ENCODE measurements at regions not wholly inside any gene's neighbourhood (a gene's known extent, or its start where the extent isn't known, plus 50 kb on each side); places are given as distances from the start of the nearest gene placed in this dataset.

DNA sequence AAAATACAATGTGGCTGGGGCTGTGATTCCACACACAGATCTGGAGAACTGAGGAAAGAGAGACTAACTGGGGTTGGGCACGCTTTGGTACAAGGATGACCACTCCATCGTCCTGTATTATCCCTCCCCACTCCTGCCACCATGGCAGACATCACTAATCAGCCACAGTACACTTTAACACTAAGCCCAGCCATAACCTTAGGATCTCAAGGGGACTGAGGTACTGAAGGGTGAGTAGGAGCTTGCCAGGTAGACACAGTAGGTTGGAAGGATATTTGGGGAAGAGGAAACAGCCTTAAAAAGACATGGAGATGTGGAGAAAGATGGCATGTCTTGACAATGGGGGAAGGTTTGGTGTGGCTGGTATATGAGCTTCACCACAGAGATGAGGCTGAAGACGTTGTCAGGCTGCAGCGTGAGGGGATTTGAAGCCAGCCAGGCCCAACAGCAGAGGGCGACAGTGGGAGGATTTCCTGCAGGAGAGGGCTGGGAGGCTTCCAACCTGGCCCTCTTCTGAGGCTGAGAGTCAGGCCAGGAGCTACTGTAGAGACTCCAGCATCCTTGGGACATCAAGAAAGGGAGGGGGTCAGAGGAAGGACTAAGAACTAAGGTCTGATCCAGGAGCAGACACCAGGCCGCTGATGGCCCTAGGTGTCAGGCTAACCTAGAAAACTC lies 58.6 kb upstream of the COL13A1 start:
- CTCF ChIA-PET, result interaction anchor here (1.2 kb wide), 1 partner anchor 172 kb away, joined by 10 read pairs; no protein-coding TSS in a partner anchor
- peak; percentile 54 for DNase-seq (ENCODE audit: low spot score)
- no TSS peak for BruUV-seq (replicated peaks)
- no peaks in the 10 kb centered on the region for H3K9me3 ChIP-seq (ENCODE audit: low read depth, low read length, poor library complexity, severe bottlenecking)
- H3K27me3 ChIP-seq (replicated peaks; ENCODE audit: insufficient read depth, low read depth, low read length, poor library complexity), result no peaks in the 10 kb centered on the region
- intact Hi-C loops (cut with micrococcal nuclease; ENCODE audit: unreplicated experiment), result loop anchor here (1.0 to 2.0 kb wide), 2 partner anchors 58 to 171 kb away; partner anchors contain the start of gene COL13A1
- H3K27ac ChIP-seq (ENCODE audit: low read depth, low read length, poor library complexity, severe bottlenecking), result no peak overlapping the region
- no peak overlapping the region for H3K4me3 ChIP-seq (ENCODE audit: low read depth, low read length, poor library complexity, severe bottlenecking)
- POLR2A ChIA-PET (ENCODE audit: low non-redundant PET), result no interaction called here
- H3K4me1 ChIP-seq (ENCODE audit: insufficient read depth, low read length, poor library complexity, severe bottlenecking), result no peaks in the 10 kb centered on the region
- TF ChIP-seq EZH2 (IDR thresholded peaks at IDR 0.05; ENCODE audit: borderline replicate concordance, low read depth, low read length, poor library complexity, severe bottlenecking), result no peak
- TF ChIP-seq, protein P1, sequence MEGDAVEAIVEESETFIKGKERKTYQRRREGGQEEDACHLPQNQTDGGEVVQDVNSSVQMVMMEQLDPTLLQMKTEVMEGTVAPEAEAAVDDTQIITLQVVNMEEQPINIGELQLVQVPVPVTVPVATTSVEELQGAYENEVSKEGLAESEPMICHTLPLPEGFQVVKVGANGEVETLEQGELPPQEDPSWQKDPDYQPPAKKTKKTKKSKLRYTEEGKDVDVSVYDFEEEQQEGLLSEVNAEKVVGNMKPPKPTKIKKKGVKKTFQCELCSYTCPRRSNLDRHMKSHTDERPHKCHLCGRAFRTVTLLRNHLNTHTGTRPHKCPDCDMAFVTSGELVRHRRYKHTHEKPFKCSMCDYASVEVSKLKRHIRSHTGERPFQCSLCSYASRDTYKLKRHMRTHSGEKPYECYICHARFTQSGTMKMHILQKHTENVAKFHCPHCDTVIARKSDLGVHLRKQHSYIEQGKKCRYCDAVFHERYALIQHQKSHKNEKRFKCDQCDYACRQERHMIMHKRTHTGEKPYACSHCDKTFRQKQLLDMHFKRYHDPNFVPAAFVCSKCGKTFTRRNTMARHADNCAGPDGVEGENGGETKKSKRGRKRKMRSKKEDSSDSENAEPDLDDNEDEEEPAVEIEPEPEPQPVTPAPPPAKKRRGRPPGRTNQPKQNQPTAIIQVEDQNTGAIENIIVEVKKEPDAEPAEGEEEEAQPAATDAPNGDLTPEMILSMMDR (conservative IDR thresholded peaks at IDR 0.05; ENCODE audit: low read depth, low read length), result peak; percentile 80
- H3K36me3 ChIP-seq (ENCODE audit: insufficient read depth, low read length, poor library complexity, severe bottlenecking), result no peaks in the 10 kb centered on the region

DNA sequence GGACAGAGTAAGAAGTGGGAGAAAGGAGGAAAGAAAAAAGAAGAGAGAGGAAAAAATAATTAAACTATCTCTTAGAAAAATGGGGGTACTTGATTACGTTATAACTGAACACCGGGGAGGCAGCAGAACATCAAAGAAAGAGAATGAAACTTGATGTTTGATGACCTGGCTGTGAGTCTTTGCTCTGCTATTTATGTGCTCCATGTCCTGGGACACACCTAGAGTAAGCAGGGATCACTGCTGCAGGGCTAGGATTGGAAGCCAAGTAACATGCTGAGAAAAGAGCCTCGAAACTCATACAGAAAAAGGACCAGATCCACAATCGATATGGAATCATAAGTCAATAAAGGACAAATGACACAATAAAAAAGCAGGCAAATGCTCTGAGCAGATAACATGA lies 56.7 kb upstream of the COL13A1 start:
- Histone ChIP-seq H3K36me3 (ENCODE audit: insufficient read depth, low read length, poor library complexity, severe bottlenecking) (no peaks in the 10 kb centered on the region), H3K4me3 (ENCODE audit: low read depth, low read length, poor library complexity, severe bottlenecking) (no peak overlapping the region), H3K27me3 (replicated peaks; ENCODE audit: insufficient read depth, low read depth, low read length, poor library complexity) (no peaks in the 10 kb centered on the region), H3K4me1 (ENCODE audit: insufficient read depth, low read length, poor library complexity, severe bottlenecking) (no peaks in the 10 kb centered on the region), H3K27ac (ENCODE audit: low read depth, low read length, poor library complexity, severe bottlenecking) (no peak overlapping the region), H3K9me3 (ENCODE audit: low read depth, low read length, poor library complexity, severe bottlenecking) (no peaks in the 10 kb centered on the region)
- BruUV-seq (replicated peaks), result no TSS peak
- DNase-seq (ENCODE audit: low spot score), result no peak
- ChIA-PET POLR2A (ENCODE audit: low non-redundant PET) (no interaction called here), CTCF (no interaction called here)
- TF ChIP-seq, protein P1 (conservative IDR thresholded peaks at IDR 0.05; ENCODE audit: low read depth, low read length), result no peak
- TF ChIP-seq EZH2 (IDR thresholded peaks at IDR 0.05; ENCODE audit: borderline replicate concordance, low read depth, low read length, poor library complexity, severe bottlenecking), result no peak
- intact Hi-C loops (cut with micrococcal nuclease; ENCODE audit: unreplicated experiment), result no loop called here

DNA sequence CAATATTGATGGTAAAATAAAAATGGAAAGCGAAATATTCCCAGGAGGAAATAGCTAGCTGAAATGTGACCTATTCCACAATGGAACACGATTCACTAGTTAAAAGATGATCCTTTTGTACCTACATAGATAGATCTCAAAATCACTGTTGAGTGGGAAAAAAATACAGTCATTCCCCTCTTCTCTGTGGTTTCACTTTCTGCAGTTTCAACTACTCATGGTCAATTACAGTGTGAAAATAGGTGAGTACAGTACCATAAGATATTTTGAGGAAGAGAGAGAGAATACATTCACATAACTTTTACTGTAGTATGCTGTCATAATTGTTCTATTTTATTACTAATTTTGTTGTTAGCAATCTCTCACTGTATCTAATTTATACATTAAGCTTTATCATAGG lies 56.0 kb upstream of the COL13A1 start:
- ChIA-PET CTCF (no interaction called here), POLR2A (ENCODE audit: low non-redundant PET) (no interaction called here)
- TF ChIP-seq, protein P1 (conservative IDR thresholded peaks at IDR 0.05; ENCODE audit: low read depth, low read length), result no peak
- TF ChIP-seq EZH2 (IDR thresholded peaks at IDR 0.05; ENCODE audit: borderline replicate concordance, low read depth, low read length, poor library complexity, severe bottlenecking), result no peak
- no TSS peak for BruUV-seq (replicated peaks)
- H3K27ac ChIP-seq (ENCODE audit: low read depth, low read length, poor library complexity, severe bottlenecking), result no peak overlapping the region
- intact Hi-C loops (cut with micrococcal nuclease; ENCODE audit: unreplicated experiment), result no loop called here
- H3K27me3 ChIP-seq (replicated peaks; ENCODE audit: insufficient read depth, low read depth, low read length, poor library complexity), result no peaks in the 10 kb centered on the region
- no peaks in the 10 kb centered on the region for H3K36me3 ChIP-seq (ENCODE audit: insufficient read depth, low read length, poor library complexity, severe bottlenecking)
- H3K4me1 ChIP-seq (ENCODE audit: insufficient read depth, low read length, poor library complexity, severe bottlenecking), result no peaks in the 10 kb centered on the region
- H3K4me3 ChIP-seq (ENCODE audit: low read depth, low read length, poor library complexity, severe bottlenecking), result no peak overlapping the region
- DNase-seq (ENCODE audit: low spot score), result no peak
- no peaks in the 10 kb centered on the region for H3K9me3 ChIP-seq (ENCODE audit: low read depth, low read length, poor library complexity, severe bottlenecking)
